HG02623 (cell line): ENCODE measurements at regions not wholly inside any gene's neighbourhood (a gene's known extent, or its start where the extent isn't known, plus 50 kb on each side); places are given as distances from the start of the nearest gene placed in this dataset.
A peak's percentile ranks its signal among the peaks of the same experiment; 100 is the strongest.
"Not testable (repeated sequence)": the region's sequence is repeated elsewhere in the genome, so short reads cannot be mapped to it uniquely, and the experiment has no call there.

Experiments
- ATAC-seq: cut with Tn5 transposase; IDR thresholded peaks from one replicate; pipeline ENCODE4 v1.9.1; 2021; ENCODE audit warnings: moderate library complexity; ENCODE audit not compliant: unreplicated experiment

GRCh38 chr12:127158385-127159061 lies 1108.4 kb upstream of the TMEM132C start:
- ATAC-seq, result no peak

- ATAC-seq, result no peak
These were observed 1105.5 kb upstream of the TMEM132C start for GRCh38 chr12:127161466-127161865.

- no peak for ATAC-seq
These were observed 1104.7 kb upstream of the TMEM132C start for GRCh38 chr12:127162307-127162706.

GRCh38 chr12:127162902-127163301 lies 1104.1 kb upstream of the TMEM132C start:
- ATAC-seq, result peak; percentile 60

GRCh38 chr12:127165567-127166392 lies 1101.2 kb upstream of the TMEM132C start:
- peak; percentile 67 for ATAC-seq

GRCh38 chr12:127169321-127170181 lies 1097.4 kb upstream of the TMEM132C start:
- no peak for ATAC-seq

- no peak for ATAC-seq
These were observed 1096.5 kb upstream of the TMEM132C start for GRCh38 chr12:127170226-127171180.

- ATAC-seq, result no peak
These were observed 1094.1 kb upstream of the TMEM132C start for GRCh38 chr12:127172861-127173260.

GRCh38 chr12:127173971-127174370 lies 1093.0 kb upstream of the TMEM132C start:
- not testable (repeated sequence) for ATAC-seq

GRCh38 chr12:127174881-127175280 lies 1092.1 kb upstream of the TMEM132C start:
- ATAC-seq, result no peak

GRCh38 chr12:127175361-127175760 lies 1091.6 kb upstream of the TMEM132C start:
- ATAC-seq, result no peak

GRCh38 chr12:127176804-127177203 lies 1090.2 kb upstream of the TMEM132C start:
- ATAC-seq, result no peak

GRCh38 chr12:127178052-127178451 lies 1088.9 kb upstream of the TMEM132C start:
- no peak for ATAC-seq

GRCh38 chr12:127178463-127178862 lies 1088.5 kb upstream of the TMEM132C start:
- no peak for ATAC-seq

GRCh38 chr12:127179176-127179575 lies 1087.8 kb upstream of the TMEM132C start:
- ATAC-seq, result no peak

GRCh38 chr12:127182018-127182417 lies 1085.0 kb upstream of the TMEM132C start:
- ATAC-seq, result no peak

GRCh38 chr12:127189992-127190391 lies 1077.0 kb upstream of the TMEM132C start:
- no peak for ATAC-seq

GRCh38 chr12:127191129-127191528 lies 1075.8 kb upstream of the TMEM132C start:
- ATAC-seq, result no peak

GRCh38 chr12:127192391-127192790 lies 1074.6 kb upstream of the TMEM132C start:
- ATAC-seq, result no peak

GRCh38 chr12:127193341-127193740 lies 1073.6 kb upstream of the TMEM132C start:
- ATAC-seq, result no peak
